Tibial nerve (tissue), 4 donors: ENCODE measurements at regions not wholly inside any gene's neighbourhood (a gene's known extent, or its start where the extent isn't known, plus 50 kb on each side); places are given as distances from the start of the nearest gene placed in this dataset. TPM values are rescaled to one million over a fixed set of nuclear protein-coding genes. Genes with fewer than 3 reads are reported as not detected.

ENCODE experiments used
- DNase-seq, 2 donors: peaks; one replicate each; pipeline ENCODE4 v3.0.0-alpha.2; 2019; ENCODE audit warnings: low spot score in 2 of 2
- H3K27ac ChIP-seq, 4 donors: fragments of 200-600 bp; sonication (generic) in 3 of 4; one replicate each; pipeline ENCODE4 v1.5.1; 2017 to 2019; ENCODE audit warnings: mild to moderate bottlenecking in 1 of 4
- H3K27me3 ChIP-seq, 2 donors: fragments of 200-600 bp; sonication (generic) in 1 of 2; one replicate each; pipeline versions ENCODE4 v1.5.1 to v1.6.0; 2017 to 2019
- H3K36me3 ChIP-seq, 3 donors: fragments of 200-600 bp; sonication (generic); one replicate each; pipeline ENCODE4 v1.5.1; 2018 to 2019
- H3K4me1 ChIP-seq, 4 donors: fragments of 200-600 bp; sonication (generic) in 3 of 4; one replicate each; pipeline ENCODE4 v1.5.1; 2017 to 2019
- H3K4me3 ChIP-seq, 4 donors: fragments of 200-600 bp; sonication (generic) in 3 of 4; one replicate each; pipeline ENCODE4 v1.5.1; 2017 to 2019; ENCODE audit warnings: mild to moderate bottlenecking in 1 of 4, moderate library complexity in 1 of 4
- H3K9me3 ChIP-seq, 4 donors: fragments of 200-600 bp; sonication (generic) in 3 of 4; one replicate each; pipeline ENCODE4 v1.5.1; 2017 to 2019
- EP300 ChIP-seq, 2 donors: sonication (generic); formaldehyde crosslinking; IDR thresholded peaks; one replicate each; pipeline ENCODE4 v1.6.1; 2017; ENCODE audit warnings: antibody characterized with exemption in 2 of 2, mild to moderate bottlenecking in 1 of 2
- POLR2A ChIP-seq, 2 donors: fragments of 450-650 bp; IDR thresholded peaks; one replicate each; pipeline ENCODE4 v1.6.1; 2017; ENCODE audit warnings: antibody characterized with exemption in 2 of 2, mild to moderate bottlenecking in 2 of 2, moderate library complexity in 2 of 2
- WGBS, 2 donors: methylation state at CpG; one replicate each; pipeline ENCODE4 v1.1.5; 2018; 5-methylcytosine and 5-hydroxymethylcytosine counted together
- small RNA-seq: library from RNA; depleted of rRNA; stranded (forward); fragments of <200 nt; gene quantifications from one replicate; pipeline ENCODE3, GENCODE V24; 2016
- TF ChIP-seq, protein P1 (sequence below), 5 experiments: fragments of 200-600 bp in 3 of 5; fragments of 450-650 bp in 2 of 5; sonication (generic) in 3 of 5; IDR thresholded peaks; one replicate each; pipeline ENCODE4 v1.5.1; 2016 to 2019; ENCODE audit warnings: antibody characterized with exemption in 5 of 5, mild to moderate bottlenecking in 3 of 5, moderate library complexity in 2 of 5

GRCh38 chr3:153103406-153103945, 58.5 kb upstream of the RAP2B start:
- no peak overlapping the region for H3K4me3 ChIP-seq
- H3K4me1 ChIP-seq = no peaks in the 10 kb centered on the region
- TF ChIP-seq POLR2A (IDR thresholded peaks at IDR 0.05) (no peak), EP300 (IDR thresholded peaks at IDR 0.05) (no peak)
- TF ChIP-seq, protein P1, sequence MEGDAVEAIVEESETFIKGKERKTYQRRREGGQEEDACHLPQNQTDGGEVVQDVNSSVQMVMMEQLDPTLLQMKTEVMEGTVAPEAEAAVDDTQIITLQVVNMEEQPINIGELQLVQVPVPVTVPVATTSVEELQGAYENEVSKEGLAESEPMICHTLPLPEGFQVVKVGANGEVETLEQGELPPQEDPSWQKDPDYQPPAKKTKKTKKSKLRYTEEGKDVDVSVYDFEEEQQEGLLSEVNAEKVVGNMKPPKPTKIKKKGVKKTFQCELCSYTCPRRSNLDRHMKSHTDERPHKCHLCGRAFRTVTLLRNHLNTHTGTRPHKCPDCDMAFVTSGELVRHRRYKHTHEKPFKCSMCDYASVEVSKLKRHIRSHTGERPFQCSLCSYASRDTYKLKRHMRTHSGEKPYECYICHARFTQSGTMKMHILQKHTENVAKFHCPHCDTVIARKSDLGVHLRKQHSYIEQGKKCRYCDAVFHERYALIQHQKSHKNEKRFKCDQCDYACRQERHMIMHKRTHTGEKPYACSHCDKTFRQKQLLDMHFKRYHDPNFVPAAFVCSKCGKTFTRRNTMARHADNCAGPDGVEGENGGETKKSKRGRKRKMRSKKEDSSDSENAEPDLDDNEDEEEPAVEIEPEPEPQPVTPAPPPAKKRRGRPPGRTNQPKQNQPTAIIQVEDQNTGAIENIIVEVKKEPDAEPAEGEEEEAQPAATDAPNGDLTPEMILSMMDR (IDR thresholded peaks at IDR 0.05) = no peak
- DNase-seq = no peak
- H3K36me3 ChIP-seq = no peaks in the 10 kb centered on the region
- 68 to 72% methylated on average over 2 of the region's 2 CpGs for WGBS, 2 donors
- no peaks in the 10 kb centered on the region for H3K9me3 ChIP-seq
- H3K27me3 ChIP-seq = no peaks in the 10 kb centered on the region
- H3K27ac ChIP-seq = no peak overlapping the region

DNA sequence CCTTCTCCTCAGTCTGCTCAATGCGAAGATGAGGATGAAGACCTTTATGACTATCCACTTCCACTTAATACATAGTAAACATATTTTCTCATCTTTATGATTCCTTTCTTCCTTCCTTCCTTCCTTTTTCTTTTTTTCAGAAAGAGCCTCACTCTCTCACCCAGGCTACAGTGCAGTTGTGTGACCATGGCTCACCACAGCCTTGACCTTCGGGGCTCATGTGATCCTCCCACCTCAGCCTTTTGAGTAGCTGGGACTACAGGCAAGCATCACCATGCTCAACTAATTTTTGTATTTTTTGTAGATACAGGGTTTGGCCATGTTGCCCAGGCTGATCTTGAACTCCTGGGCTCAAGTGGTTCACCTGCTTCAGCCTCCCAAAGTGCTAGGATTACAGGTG, 52.0 kb upstream of the RAP2B start:
- Histone ChIP-seq H3K36me3 (no peaks in the 10 kb centered on the region), H3K27ac (no peak overlapping the region), H3K27me3 (no peaks in the 10 kb centered on the region), H3K4me1 (no peaks in the 10 kb centered on the region), H3K4me3 (no peak overlapping the region), H3K9me3 (no peaks in the 10 kb centered on the region)
- DNase-seq = no peak
- 84 to 95% methylated on average over 2 of the region's 2 CpGs for WGBS, 2 donors
- TF ChIP-seq, protein P1 (IDR thresholded peaks at IDR 0.05) = no peak
- no peak for TF ChIP-seq EP300 (IDR thresholded peaks at IDR 0.05)
- no peak for TF ChIP-seq POLR2A (IDR thresholded peaks at IDR 0.05)

GRCh38 chr3:153111016-153111415, 51.0 kb upstream of the RAP2B start:
- no peaks in the 10 kb centered on the region for H3K9me3 ChIP-seq
- no peak for TF ChIP-seq POLR2A (IDR thresholded peaks at IDR 0.05)
- TF ChIP-seq EP300 (IDR thresholded peaks at IDR 0.05) = no peak
- TF ChIP-seq, protein P1 (IDR thresholded peaks at IDR 0.05) = no peak
- DNase-seq = no peak
- no peaks in the 10 kb centered on the region for H3K4me1 ChIP-seq
- no peaks in the 10 kb centered on the region for H3K36me3 ChIP-seq
- no peak overlapping the region for H3K27ac ChIP-seq
- no peaks in the 10 kb centered on the region for H3K27me3 ChIP-seq
- no peak overlapping the region for H3K4me3 ChIP-seq
- WGBS, 2 donors = 63 to 65% methylated on average over 3 of the region's 3 CpGs

Small RNA genes lying in the stretch of these regions (small RNA-seq; reads per million reads assigned to genes)
- not detected for gene HMGN2P13
